ENCODE measurements at regions not wholly inside any gene's neighbourhood (a gene's known extent, or its start where the extent isn't known, plus 50 kb on each side); places are given as distances from the start of the nearest gene placed in this dataset.
A peak's percentile ranks its signal among the peaks of the same experiment; 100 is the strongest.
"Not testable (repeated sequence)": the region's sequence is repeated elsewhere in the genome, so short reads cannot be mapped to it uniquely, and the experiment has no call there.

DNA sequence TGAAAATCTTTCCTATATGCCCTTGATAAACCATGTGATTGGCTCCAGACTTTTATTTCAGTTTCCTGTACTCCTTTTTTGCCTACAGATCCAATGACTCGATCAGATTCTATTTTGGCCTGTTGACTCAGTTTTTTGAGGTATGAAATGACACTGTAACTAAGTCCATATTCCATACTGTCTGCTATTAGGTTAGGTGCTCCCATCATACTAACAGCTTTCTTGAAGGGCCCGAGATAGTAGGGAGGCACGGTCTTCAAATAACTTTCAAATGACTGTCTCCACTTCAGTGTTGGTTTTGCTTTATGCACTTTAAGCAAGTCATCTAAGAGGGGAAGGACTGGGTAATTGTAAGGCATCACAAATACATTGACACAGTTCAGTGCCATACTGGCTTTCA is 295.4 kb upstream of the DAB2 start:
- no peak for DNase-seq

DNA sequence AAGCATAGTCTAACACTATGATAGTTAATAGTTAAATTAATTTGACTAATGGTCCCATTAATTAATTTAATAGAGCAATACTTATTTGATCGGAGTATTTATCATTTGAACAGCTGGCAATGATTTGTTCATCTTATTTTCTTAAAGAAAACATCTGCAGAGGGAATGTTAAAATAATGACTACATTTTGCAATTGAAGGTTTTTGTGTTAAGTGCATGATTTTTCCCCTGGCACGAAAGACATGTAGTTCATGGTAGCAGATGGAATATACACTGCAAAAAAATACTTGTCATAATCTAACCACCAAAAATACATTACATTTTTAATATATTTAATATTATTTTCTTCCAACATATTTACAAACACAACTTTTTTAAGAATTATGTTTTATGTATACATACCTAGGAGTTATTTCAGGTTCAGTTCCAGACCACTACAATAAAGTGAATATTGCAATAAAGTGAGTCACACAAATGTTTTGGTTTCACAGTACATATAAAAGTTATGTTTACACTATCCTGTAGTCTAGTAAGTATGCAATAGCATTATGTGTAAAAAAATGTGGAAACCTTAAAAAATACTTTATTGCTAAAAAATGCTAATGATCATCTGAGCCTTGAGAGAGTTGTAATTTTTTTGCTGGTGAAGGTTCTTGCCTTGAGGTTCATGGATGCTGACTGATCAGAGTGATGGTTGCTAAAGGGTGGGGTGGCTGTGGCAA is 292.6 kb upstream of the DAB2 start:
- DNase-seq: no peak

DNA sequence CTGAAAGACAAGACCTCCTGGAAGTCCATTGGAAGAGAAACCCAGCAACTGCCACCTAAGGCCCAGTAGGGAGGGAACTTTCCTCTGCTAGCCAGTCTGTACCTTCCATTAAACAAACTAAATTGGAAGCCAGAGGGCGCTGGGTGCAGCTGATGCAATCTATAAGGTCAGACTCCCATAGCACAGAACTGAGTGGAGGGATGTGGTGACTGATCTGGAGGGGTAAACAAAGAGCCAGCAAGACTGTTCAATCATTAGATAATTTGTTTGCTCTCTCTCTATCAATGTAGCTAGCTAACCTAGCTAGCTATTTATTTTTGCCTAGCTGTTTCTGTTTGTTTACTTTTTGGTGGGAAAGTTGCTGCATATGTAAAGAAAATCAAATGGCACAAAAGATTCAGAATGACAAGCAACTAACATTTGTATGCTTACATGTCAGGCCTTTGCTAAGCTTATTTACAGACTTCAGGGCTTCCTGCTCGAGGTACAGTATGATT is 291.8 kb upstream of the DAB2 start:
- DNase-seq: peak; percentile 5 to 11

DNA sequence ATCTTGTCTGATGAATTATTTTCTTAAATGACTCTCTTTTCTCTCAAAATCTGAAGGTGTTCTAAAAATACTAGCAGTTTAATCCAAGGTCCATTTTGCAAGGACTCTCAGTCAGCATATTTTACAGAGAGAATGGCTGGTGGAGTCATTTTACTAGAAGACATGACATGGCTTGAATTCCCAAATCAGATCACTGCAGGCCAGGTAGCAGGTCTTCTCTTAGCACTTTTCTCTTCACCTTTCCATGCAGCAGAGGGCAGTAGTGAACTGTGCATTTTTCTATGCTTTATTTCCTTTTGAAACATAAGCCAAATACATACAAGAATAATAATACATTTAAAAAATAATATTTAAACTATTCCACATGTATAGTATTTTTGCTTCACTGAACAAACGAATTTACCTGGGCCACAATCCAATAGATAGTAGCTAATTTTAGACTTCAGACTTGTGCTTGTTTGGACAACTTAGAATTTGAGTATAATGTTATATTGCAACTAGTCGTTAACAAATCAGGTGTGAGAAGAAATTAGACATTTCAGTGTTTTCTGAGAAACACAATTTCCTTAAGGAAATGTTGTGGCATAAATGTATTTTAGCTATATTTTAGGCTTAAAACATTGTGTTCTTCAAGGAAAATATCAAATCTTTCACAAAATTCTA is 289.4 kb upstream of the DAB2 start:
- DNase-seq: peak; percentile 9 to 12

DNA sequence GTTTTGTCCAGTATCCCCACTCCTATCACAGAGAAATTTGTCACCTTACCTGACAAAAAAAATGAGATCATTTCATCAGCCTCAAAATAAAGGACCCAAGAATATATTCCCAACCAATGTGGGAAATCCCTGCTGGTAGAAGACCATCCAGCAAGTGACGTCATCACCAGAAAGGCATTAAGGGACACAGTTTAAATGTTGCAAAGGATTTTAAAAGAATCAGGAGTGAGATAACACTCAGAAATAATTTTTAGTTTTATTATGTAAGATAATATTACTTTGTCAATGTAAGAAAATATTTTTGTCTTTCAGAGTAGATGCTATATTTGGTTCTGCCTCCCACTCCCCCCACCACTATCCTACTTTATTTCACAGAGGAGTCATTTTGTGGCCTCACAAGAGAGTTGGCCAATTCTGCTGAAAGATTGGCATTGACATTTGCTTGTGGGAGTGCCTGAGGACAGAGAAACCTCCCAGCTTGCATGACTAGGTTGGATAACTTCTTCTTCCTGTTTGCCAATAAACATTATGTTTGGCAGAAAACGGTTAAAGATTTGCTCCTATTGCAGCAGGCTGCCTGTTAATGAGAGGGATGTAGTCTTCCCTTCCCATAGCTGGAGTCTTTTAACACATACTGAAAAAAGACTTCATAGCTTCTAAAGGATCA is 288.6 kb upstream of the DAB2 start:
- no peak for DNase-seq

DNA sequence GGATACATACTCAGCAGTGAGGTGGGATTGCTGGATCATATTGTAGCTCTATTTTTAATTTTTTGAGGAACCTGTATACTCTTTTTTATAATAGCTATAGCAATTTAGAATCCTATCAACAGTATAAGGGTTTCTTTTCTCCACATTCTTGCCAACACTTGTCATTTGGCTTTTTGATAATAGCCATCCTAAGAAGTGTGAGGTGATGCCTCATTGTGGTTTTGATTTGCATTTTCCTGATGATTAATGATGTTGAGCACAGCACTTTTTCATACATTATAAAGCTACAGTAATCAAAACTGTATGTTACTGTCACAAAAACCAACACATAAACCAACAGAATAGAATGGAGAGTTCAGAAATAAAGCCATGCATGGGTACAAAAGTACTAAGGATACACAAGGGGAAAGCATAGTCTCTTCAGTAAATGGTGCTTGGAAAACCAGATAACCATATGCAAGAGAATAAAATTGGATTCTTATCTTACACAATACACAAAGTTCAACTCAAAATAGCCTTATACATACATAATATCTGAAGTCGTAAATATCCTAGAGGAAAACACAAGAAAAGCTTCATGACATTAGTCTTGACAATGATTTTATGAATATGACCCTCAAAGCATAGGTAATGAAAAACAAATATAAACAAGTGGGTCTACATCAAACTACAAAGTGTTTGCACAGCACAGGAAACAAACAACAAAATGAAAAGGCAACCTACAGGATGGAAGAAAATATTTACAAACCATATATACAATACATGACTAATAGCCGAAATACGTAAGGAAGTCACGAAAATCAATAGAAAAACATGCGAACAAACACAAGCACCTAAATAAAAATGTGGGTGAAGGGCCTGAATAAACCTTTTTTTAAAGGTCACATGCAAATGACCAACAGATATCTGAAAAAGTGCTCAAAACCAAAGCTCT is 287.8 kb upstream of the DAB2 start:
- no peak for DNase-seq

DNA sequence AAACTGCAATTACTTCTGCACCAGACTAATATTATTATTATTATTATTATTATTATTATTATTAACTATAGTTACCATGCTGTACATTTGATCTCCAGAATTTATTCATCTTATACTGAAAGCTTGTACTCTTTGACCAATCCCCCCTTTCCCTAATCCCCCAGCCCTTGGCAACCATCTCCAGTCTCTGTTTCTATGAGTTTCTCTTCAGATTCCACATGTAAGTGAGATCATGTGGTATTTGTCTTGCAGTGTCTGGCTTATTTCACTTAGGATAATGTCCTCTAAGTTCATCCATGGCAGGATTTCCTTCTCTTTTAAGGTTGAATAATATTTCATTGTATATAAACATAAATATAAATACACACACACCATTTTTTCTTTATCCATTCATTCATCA is 287.0 kb upstream of the DAB2 start:
- no peak for DNase-seq

DNA sequence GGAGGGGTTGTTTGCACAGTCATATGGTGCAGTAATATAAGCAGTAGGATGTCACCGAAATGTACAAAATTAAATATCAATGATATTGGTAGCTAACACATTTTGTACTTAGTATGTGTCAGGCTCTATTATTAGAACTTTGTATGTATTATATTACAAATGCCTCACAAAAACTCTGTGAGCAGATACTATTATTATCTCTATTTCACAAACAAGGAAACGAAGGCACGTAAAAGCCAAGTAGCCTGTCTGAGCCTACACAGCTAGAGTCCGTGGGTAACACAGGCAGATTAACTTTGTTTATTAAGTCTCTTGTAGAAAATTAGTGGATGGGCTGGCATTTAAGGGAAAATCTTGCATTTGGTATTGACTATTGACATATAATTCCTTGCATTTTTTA is 284.3 kb upstream of the DAB2 start:
- no peak for DNase-seq

DNA sequence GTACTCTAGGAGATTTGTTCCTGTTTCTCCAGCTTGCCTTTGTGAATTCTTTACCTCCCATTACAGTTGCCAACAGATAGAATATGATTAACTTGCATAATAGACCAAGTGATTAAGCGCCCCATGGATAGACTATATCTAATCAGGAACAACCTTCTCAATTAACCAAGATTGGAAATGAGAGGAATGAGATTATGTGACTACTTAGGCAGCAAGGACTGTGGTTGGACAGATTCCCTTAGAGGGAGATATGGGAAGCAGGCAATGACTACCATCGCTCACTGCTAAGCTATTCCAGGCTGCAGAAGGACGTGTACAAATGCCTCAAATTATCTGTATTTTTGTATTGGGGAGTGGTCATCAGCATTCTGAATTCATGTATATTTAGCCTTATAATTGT is 278.1 kb upstream of the DAB2 start:
- DNase-seq: no peak

DNA sequence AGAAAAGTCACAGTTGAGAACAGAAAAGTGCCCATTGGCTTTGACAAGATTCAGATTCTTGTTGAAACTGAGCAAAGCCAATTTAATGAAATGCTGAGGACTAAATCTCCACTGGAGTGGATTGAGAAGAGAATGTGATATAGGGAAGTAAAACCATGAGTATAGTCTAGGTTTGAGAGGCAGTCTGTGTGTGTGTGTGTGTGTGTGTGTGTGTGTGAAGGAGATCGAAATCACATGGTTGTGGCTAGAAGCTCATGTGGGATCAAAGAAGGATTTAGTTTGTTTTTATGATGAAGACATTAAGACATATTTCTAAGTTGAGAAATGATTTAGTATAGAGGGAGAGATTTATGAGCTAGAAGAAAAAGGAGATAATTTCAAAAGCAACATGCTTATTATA is 275.7 kb upstream of the DAB2 start:
- no peak for DNase-seq

DNA sequence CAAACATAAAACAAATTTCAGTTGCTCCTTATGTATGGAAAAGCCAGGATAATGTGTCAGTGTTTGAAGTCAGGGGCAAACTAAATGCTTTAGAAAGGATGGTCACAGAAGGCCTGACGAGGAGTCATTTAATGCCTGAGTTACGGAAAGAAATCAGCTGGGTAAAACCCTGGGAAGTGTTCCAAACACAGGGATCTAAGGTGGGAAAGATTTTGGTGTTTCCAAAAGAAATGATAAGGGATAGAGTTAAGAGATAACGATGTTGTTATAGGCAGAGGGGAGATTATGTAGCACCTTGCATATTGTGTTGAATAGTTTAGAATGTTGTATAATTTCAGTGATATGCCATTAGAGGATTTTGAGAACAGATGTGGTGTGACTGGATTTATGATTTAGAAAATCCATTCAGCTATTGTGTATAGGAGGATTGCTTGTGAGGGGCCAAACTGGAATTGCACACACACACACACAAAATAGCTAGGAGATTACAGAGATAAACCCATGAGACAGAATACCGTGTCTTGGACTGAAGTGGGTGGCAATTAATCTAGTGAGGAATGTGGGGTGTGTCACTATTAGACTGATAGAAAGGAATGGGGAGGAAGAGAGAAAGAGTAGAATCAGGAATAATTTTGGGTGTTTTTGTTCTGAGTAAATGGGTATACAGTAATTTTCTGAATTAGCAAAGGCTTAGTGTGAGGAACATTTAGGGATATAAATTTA is 274.2 kb upstream of the DAB2 start:
- DNase-seq: no peak

DNA sequence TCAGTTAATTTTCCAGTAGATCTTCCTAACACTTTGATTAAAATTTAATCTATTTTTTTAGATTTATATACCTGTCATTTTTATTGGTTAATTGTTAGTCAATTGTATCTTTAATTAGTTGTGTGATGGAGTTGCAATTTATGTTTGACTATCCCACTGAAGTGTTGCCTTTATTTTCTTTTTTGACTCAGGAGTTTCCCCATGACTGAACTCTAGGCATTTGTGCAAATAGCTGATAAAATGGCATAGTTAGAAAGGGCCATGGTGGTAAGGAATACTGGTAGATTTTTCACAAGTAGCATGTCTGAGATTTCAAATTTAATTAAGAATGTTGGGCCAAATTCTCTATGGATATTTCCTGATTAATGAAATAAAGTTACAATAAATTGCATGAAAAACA is 273.1 kb upstream of the DAB2 start:
- DNase-seq: no peak

DNA sequence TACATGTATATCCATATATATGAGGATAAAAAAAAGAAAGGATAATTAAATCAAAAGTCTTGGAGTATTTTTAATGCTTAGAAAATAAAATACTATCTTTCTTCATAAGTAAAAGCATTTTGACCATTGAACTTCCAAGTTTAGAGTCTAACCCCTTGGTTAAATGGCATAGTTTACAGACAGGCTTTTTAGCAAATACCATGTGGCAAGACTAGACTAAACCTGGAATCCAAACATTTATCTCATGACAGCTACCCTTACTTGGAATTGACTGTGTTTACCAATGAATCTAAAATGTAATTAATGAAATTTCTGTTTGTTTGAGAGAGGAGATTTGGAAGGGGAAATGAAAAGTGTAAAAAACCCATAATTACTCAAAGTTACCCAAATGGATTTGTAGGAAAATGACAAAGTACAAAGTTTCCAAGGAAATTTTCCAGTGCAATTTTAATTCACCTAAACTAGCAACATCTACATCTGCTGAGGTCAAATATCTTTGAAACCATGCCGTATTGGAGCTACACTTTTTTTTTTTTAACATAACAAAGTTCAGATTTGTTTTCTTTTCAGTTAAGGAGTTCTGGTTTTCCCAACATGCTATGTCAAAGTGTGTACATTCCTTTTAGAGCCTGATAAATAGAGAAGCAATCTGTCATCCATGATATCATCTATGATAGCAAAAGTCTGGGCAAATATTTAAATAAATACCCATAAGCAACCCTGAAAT is 272.1 kb upstream of the DAB2 start:
- DNase-seq: no peak

DNA sequence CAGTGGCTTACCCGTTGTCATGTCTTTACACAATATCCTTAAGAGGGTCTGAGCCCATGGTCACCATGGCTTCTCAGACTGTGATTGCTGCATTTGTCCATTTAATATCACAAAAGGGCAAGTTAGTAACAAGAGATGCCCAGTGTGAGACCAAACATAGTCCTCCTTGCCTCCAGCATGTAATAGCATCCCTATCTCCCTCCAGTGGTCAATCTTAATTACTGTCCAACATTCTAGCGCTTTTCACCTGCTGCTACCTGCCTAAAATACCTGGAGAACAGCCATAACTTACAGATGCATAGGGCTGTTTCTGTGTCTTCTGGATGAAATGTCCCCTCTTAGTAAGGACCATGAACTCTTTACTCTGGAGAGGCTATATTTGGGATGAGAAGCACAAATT is 267.2 kb upstream of the DAB2 start:
- DNase-seq: no peak

DNA sequence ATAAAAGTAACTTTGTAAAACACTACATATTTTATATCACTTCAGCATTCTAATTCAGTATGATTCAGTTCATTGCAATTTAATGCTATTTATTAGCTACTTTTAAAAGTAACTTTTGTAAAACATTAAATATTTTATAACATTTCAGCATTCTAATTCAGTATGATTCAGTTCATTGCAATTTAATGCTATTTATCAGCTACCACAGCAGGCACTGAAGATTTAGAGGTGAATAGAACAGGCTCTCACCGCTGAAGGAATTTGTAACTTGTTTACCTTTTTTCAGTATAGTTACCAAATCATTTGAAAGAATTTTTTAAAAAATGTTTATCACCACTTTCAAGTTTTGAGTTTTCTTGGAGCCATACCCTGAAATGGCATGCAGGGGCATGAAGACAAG is 266.4 kb upstream of the DAB2 start:
- no peak for DNase-seq

DNA sequence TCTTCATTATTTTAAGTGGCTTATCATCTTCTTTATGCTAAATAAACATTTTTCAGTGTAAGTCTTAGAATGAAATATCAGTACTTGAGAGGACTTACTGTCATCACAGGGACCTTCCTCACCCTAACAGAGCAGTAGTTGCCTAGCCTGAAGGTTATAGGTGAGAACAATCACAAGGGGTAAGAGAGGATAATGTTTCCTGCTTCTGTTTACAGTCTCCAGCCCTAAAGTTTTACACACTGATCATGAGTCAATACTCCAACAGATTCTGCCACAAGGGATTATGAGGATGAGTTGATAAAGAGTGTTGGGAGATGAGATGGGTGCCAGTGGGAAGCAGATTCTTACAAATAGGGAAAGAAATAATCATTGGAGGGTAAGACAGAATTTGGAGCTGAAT is 265.1 kb upstream of the DAB2 start:
- DNase-seq: no peak

DNA sequence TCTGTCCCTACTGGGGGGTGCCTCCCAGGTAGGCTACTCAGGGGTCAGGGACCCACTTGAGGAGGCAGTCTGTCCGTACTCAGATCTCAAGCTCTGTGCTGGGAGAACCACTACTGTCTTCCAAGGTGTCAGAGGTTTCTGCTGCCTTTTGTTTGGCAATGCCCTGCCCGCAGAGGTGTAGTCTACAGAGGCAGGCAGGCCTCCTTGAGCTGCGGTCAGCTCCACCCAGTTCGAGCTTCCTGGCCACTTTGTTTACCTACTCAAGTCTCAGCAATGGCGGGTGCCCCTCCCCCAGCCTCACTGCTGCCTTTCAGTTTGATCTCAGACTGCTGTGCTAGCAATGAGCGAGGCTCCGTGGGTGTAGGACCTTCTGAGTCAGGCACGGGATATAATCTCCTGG is 263.1 kb upstream of the DAB2 start:
- not testable (repeated sequence) for DNase-seq

DNA sequence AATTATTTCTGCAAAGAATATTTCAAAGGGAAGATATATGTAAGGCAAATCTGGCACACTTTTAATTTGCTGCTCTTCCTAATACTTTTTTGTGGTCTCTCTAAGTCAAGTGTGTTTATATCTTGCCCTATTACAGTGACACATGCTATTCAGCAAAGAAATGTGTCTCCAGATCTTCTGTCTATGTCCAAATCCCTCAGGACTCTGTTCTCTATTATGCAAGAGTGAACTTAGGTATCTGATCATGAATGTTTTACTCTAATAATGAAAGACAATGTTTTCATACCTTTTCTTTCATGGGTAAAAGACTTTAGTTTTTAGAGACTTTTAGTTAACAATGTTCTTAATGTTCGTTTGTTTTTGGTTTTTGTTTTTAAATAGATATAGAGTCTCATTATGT is 255.4 kb upstream of the DAB2 start:
- DNase-seq: no peak

DNA sequence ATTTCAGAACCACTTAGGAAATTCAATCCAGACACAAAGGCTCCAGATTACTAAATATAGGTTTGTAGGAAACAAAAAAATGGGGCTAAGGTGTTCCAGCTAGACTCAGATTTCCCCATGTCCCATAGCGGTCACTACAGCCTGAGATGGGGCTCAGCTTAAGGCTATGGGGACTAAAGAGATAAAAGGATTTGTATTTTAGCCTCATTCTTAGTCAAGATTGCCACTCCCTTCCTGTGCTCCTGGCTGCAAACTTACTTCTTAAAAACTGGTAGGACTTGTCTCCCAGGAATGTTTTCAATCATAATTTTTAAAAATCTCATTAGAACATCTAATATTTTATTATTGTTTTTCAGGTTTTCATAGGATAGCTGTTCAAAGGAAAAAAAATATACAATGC is 253.8 kb upstream of the DAB2 start:
- no peak for DNase-seq

DNA sequence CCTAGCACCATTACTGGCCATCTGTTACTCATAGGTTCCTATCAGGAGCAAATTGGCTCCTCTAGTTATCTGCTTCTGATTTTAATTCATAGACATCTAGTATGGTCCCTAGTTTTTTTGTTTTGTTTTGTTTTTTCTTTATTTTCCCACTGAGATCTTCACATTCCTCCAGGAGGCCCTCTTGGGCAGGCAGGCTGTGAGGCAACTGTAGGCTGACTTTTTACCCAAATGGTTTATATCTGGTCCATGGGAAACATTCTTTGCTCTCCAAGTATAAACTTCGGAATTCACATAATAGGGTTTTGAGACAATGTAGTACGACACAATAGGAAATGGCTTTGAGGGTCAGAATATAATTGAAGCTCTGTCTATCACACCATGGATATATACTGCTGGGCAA is 250.9 kb upstream of the DAB2 start:
- DNase-seq: no peak

DNA sequence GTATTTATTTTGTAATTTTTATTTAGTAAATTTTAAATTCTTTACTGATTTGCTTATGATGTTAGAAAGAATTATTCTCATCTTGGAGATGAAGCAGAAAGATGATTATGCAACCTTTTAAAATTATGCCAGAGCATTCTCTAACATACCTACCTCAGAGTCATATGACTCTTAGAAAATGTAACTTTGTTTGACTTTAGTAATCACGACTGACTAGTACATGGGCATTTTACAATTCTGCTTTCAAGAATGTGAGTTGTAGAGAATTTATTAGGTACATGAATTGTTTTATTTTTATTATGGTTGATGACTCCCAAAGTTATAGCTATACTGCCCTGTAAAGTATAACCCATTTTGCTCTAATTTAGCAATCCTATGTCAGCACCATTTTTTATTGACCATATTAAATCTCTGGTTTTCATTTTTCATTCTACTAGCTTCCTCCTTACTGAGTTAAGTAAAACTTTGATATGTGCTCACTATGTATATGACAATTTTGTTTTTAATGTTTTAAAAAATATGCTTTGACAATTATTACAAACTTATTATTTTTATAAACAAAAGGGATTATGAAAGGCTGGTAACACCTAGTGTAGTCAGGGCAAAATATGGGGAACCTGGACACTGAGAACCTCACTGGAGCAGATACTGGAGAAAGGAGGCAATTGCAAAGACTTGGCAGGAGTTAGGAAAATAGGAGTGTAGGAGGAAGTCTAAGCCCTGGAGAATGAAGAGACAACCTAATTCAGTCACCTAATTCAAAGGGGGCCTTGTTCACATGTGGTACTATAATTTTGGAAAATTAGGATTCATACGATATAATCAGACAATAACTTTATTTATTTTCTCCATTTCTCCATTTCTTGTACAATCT is 249.7 kb upstream of the DAB2 start:
- DNase-seq: no peak

All from stimulated activated CD4-positive, alpha-beta T cell treated with anti-CD3 and anti-CD28 coated beads, Interleukin-4, amount 100 ng/mL, for 4 hours (primary cell).